PFSK-1 (cell line): ENCODE measurements at regions not wholly inside any gene's neighbourhood (a gene's known extent, or its start where the extent isn't known, plus 50 kb on each side); places are given as distances from the start of the nearest gene placed in this dataset.

Experiments
- FOXP2 ChIP-seq: optimal IDR thresholded peaks from 2 replicates; pipeline ENCODE3; 2011; ENCODE audit warnings: borderline replicate concordance, control low read depth, inconsistent platforms; ENCODE audit not compliant: insufficient read depth; ENCODE audit errors: extremely low read length, extremely low read depth
- POLR2AphosphoS5 ChIP-seq: IDR thresholded peaks from 2 replicates; pipeline ENCODE4 v1.6.1; 2012; ENCODE audit warnings: low read depth, mild to moderate bottlenecking, control low read depth, low read length, moderate library complexity
- REST ChIP-seq, 2 experiments: IDR thresholded peaks; 2 replicates each; pipeline versions ENCODE4 v1.6.1 to v1.8.0; 2011 to 2012; ENCODE audit warnings: low read depth in 2 of 2, low read length in 2 of 2, control low read depth in 1 of 2, inconsistent platforms in 1 of 2, mild to moderate bottlenecking in 1 of 2, moderate library complexity in 1 of 2; ENCODE audit not compliant: insufficient read depth in 1 of 2
- SIN3A ChIP-seq: IDR thresholded peaks from 2 replicates; pipeline ENCODE4 v1.6.1; 2012; ENCODE audit warnings: mild to moderate bottlenecking, low read length, moderate library complexity, borderline replicate concordance; ENCODE audit not compliant: insufficient read depth
- TAF1 ChIP-seq: IDR thresholded peaks from 2 replicates; pipeline ENCODE4 v1.6.1; 2012; ENCODE audit warnings: low read length, control low read depth, borderline replicate concordance; ENCODE audit not compliant: insufficient read depth

GRCh38 chr18:29012883-29013465 lies 836.0 kb upstream of the CDH2 start:
- TF ChIP-seq SIN3A (no peak), POLR2AphosphoS5 (no peak), TAF1 (no peak), FOXP2 (no peak), REST (IDR thresholded peaks at IDR 0.05; ENCODE audit: insufficient read depth in 1 of 2, low read depth in 2 of 2, low read length in 2 of 2) (no peak)

- TF ChIP-seq REST (IDR thresholded peaks at IDR 0.05; ENCODE audit: insufficient read depth in 1 of 2, low read depth in 2 of 2, low read length in 2 of 2), result no peak
- TF ChIP-seq SIN3A, result no peak
- no peak for TF ChIP-seq POLR2AphosphoS5
- no peak for TF ChIP-seq FOXP2
These were observed 835.4 kb upstream of the CDH2 start for GRCh38 chr18:29012364-29012763.

GRCh38 chr18:29009250-29009803 lies 832.4 kb upstream of the CDH2 start:
- TF ChIP-seq SIN3A (no peak), TAF1 (no peak), REST (IDR thresholded peaks at IDR 0.05; ENCODE audit: insufficient read depth in 1 of 2, low read depth in 2 of 2, low read length in 2 of 2) (no peak), POLR2AphosphoS5 (no peak), FOXP2 (no peak)

- TF ChIP-seq FOXP2 (no peak), TAF1 (no peak), REST (IDR thresholded peaks at IDR 0.05; ENCODE audit: insufficient read depth in 1 of 2, low read depth in 2 of 2, low read length in 2 of 2) (no peak), SIN3A (no peak), POLR2AphosphoS5 (no peak)
These were observed 831.9 kb upstream of the CDH2 start for GRCh38 chr18:29008809-29009208.
